CD14-positive monocyte (primary cell): ENCODE measurements at regions not wholly inside any gene's neighbourhood (a gene's known extent, or its start where the extent isn't known, plus 50 kb on each side); places are given as distances from the start of the nearest gene placed in this dataset.

Experiments
- DNase-seq, 3 donors: peaks; one replicate each; pipeline ENCODE4 v3.0.0-alpha.2; 2011 to 2022
- H2AFZ ChIP-seq: 2 replicates; pipeline ENCODE4 v1.6.0; 2012; ENCODE audit warnings: mild to moderate bottlenecking, low read depth, low read length, inconsistent platforms; ENCODE audit not compliant: insufficient read depth, poor library complexity, severe bottlenecking
- H3K27ac ChIP-seq, 2 donors: 1 replicate in 1 of 2; 2 replicates in 1 of 2; pipeline ENCODE4 v1.5.1; 2012 to 2013; ENCODE audit warnings: low read length in 2 of 2, control low read depth in 1 of 2, inconsistent platforms in 1 of 2, low read depth in 1 of 2, mild to moderate bottlenecking in 1 of 2
- H3K27me3 ChIP-seq, 2 donors: one replicate each; pipeline versions ENCODE4 v1.6.0 to v1.6.1; 2011 to 2013; ENCODE audit warnings: low read length in 2 of 2; ENCODE audit not compliant: control insufficient read depth in 2 of 2, insufficient read depth in 2 of 2
- H3K36me3 ChIP-seq, 2 donors: replicated peaks in 1 of 2; 1 replicate in 1 of 2; 2 replicates in 1 of 2; pipeline versions ENCODE4 v1.5.1 to v1.6.1; 2012 to 2013; ENCODE audit warnings: low read length in 2 of 2, control low read depth in 1 of 2, inconsistent platforms in 1 of 2, mild to moderate bottlenecking in 1 of 2; ENCODE audit not compliant: insufficient read depth in 2 of 2, control insufficient read depth in 1 of 2
- H3K4me1 ChIP-seq, 2 donors: 1 replicate in 1 of 2; 2 replicates in 1 of 2; pipeline versions ENCODE4 v1.5.1 to v1.6.1; 2012 to 2013; ENCODE audit warnings: low read length in 2 of 2, control low read depth in 1 of 2, inconsistent platforms in 1 of 2, mild to moderate bottlenecking in 1 of 2, moderate library complexity in 1 of 2; ENCODE audit not compliant: insufficient read depth in 2 of 2, control insufficient read depth in 1 of 2
- H3K4me2 ChIP-seq: replicated peaks from 2 replicates; pipeline ENCODE3; 2012; ENCODE audit warnings: low read length, moderate library complexity, mild to moderate bottlenecking; ENCODE audit not compliant: poor library complexity, severe bottlenecking; ENCODE audit errors: extremely low read depth
- H3K4me3 ChIP-seq, 3 experiments: fragments of 200-600 bp in 1 of 3; sonication (generic) in 1 of 3; replicated peaks in 1 of 3; 1 replicate in 2 of 3; 2 replicates in 1 of 3; pipeline ENCODE4 v1.5.1; 2011 to 2013; ENCODE audit warnings: low read length in 3 of 3, mild to moderate bottlenecking in 3 of 3, control low read depth in 2 of 3, low read depth in 2 of 3, inconsistent platforms in 1 of 3, moderate library complexity in 1 of 3
- H3K79me2 ChIP-seq: 2 replicates; pipeline ENCODE4 v1.6.0; 2012; ENCODE audit warnings: mild to moderate bottlenecking, control low read depth, inconsistent platforms, low read length, moderate library complexity; ENCODE audit not compliant: insufficient read depth
- H3K9ac ChIP-seq: 2 replicates; pipeline ENCODE4 v1.6.0; 2017; ENCODE audit warnings: low read length, mild to moderate bottlenecking; ENCODE audit not compliant: insufficient read depth, poor library complexity, severe bottlenecking
- H3K9me3 ChIP-seq, 2 donors: replicated peaks in 1 of 2; 1 replicate in 1 of 2; 2 replicates in 1 of 2; pipeline versions ENCODE4 v1.5.1 to v1.6.1; 2012 to 2013; ENCODE audit warnings: low read length in 2 of 2, control low read depth in 1 of 2; ENCODE audit not compliant: control insufficient read depth in 1 of 2, insufficient read depth in 1 of 2
- H4K20me1 ChIP-seq: 2 replicates; pipeline ENCODE4 v1.6.0; 2012; ENCODE audit warnings: mild to moderate bottlenecking, low read length, control low read depth, moderate library complexity; ENCODE audit not compliant: insufficient read depth
- H3K27ac Mint-ChIP-seq, 7 donors: one replicate each; pipeline ENCODE4 v1.8.0; 2020; ENCODE audit warnings: mild to moderate bottlenecking in 7 of 7, mixed read lengths in 7 of 7, moderate library complexity in 6 of 7, inconsistent platforms in 2 of 7
- H3K27me3 Mint-ChIP-seq, 3 donors: one replicate each; pipeline ENCODE4 v1.8.0; 2021 to 2022; ENCODE audit warnings: low read depth in 3 of 3, mild to moderate bottlenecking in 3 of 3, mixed read lengths in 3 of 3, moderate library complexity in 3 of 3, inconsistent platforms in 1 of 3
- H3K36me3 Mint-ChIP-seq, 2 donors: one replicate each; pipeline ENCODE4 v1.8.0; 2020; ENCODE audit warnings: mixed read lengths in 2 of 2, inconsistent platforms in 1 of 2, mild to moderate bottlenecking in 1 of 2
- H3K4me1 Mint-ChIP-seq: one replicate; pipeline ENCODE4 v1.8.0; 2020; ENCODE audit warnings: mild to moderate bottlenecking, mixed read lengths
- H3K4me3 Mint-ChIP-seq, 2 donors: one replicate each; pipeline ENCODE4 v1.8.0; 2020; ENCODE audit warnings: mild to moderate bottlenecking in 2 of 2, mixed read lengths in 2 of 2, moderate library complexity in 1 of 2
- H3K9me3 Mint-ChIP-seq, 7 donors: one replicate each; pipeline ENCODE4 v1.8.0; 2020 to 2022; ENCODE audit warnings: mixed read lengths in 7 of 7, mild to moderate bottlenecking in 6 of 7, moderate library complexity in 6 of 7, inconsistent platforms in 2 of 7
- CTCF ChIP-seq: fragments of 200-600 bp; IDR thresholded peaks from one replicate; pipeline ENCODE4 v1.8.0; 2022; ENCODE audit warnings: antibody characterized with exemption, mild to moderate bottlenecking
- WGBS: methylation state at CpG from one replicate; pipeline ENCODE4 v1.1.5; 2013; ENCODE audit warnings: missing lambda C conversion rate; ENCODE audit not compliant: insufficient coverage; 5-methylcytosine and 5-hydroxymethylcytosine counted together
- intact Hi-C, 2 donors: fragments of 100-400 bp; cut with micrococcal nuclease; formaldehyde crosslinking; loops; one replicate each; pipeline versions ENCODE4 v1.15.0 to v1.15.1; 2023

- H3K4me1 ChIP-seq: peaks cover 27 to 28% of the 10 kb centered on the region in 2 donors
- peaks cover 0 to 5% (median 3%) of the 10 kb centered on the region in 3 donors for H3K27me3 Mint-ChIP-seq
- H4K20me1 ChIP-seq: no peaks in the 10 kb centered on the region
- H3K4me2 ChIP-seq: no peak overlapping the region
- H3K9me3 Mint-ChIP-seq: peaks cover 5 to 12% (median 8%) of the 10 kb centered on the region in 7 donors
- H3K4me3 Mint-ChIP-seq: no peak overlapping the region
- intact Hi-C loops: no loop called here
- peaks cover 27% of the 10 kb centered on the region for H3K4me1 Mint-ChIP-seq
- no peaks in the 10 kb centered on the region for H3K79me2 ChIP-seq
- no peak overlapping the region for H3K9ac ChIP-seq
- H3K36me3 Mint-ChIP-seq: no peaks in the 10 kb centered on the region
- H3K9me3 ChIP-seq: no peaks in the 10 kb centered on the region
- no CpG with 5 or more reads among the region's 1 CpG for WGBS
- no peak overlapping the region for H3K27ac Mint-ChIP-seq
- H3K27ac ChIP-seq: no peak overlapping the region
- DNase-seq: no peak
- H3K36me3 ChIP-seq: no peaks in the 10 kb centered on the region
- H3K27me3 ChIP-seq: no peaks in the 10 kb centered on the region
- TF ChIP-seq CTCF: no peak
- no peak overlapping the region for H3K4me3 ChIP-seq
- H2AFZ ChIP-seq: no peak overlapping the region
Measured at GRCh38 chr9:14994738-14995137, 84.5 kb upstream of the FREM1 start.

GRCh38 chr9:14993901-14994554 is 83.8 kb upstream of the FREM1 start:
- intact Hi-C loops: no loop called here
- Mint-ChIP-seq H3K36me3 (no peaks in the 10 kb centered on the region), H3K27me3 (peaks cover 2 to 5% (median 3%) of the 10 kb centered on the region in 3 donors), H3K4me3 (peak overlapping the region; percentile 76 to 86), H3K4me1 (peaks cover 27% of the 10 kb centered on the region), H3K27ac (peak overlapping the region in 1 of 7 donors; percentile 77), H3K9me3 (peaks cover 5 to 16% (median 8%) of the 10 kb centered on the region in 7 donors)
- Histone ChIP-seq H4K20me1 (no peaks in the 10 kb centered on the region), H3K4me3 (peak overlapping the region; percentile 57 to 83 (median 73)), H3K79me2 (no peaks in the 10 kb centered on the region), H3K4me2 (peak overlapping the region; percentile 89), H3K4me1 (peaks cover 27 to 28% of the 10 kb centered on the region in 2 donors), H3K9me3 (no peaks in the 10 kb centered on the region), H3K27ac (no peak overlapping the region), H3K36me3 (no peaks in the 10 kb centered on the region), H3K9ac (no peak overlapping the region), H3K27me3 (no peaks in the 10 kb centered on the region), H2AFZ (peak overlapping the region; percentile 93)
- DNase-seq: no peak
- WGBS: 0% methylated on average over 4 of the region's 9 CpGs
- TF ChIP-seq CTCF: no peak
